Astrocyte (in vitro differentiated cells and primary cell): ENCODE measurements at regions not wholly inside any gene's neighbourhood (a gene's known extent, or its start where the extent isn't known, plus 50 kb on each side); places are given as distances from the start of the nearest gene placed in this dataset.

Experiments used
- DNase-seq: peaks from one replicate; pipeline ENCODE4 v3.0.0-alpha.2; 2010; ENCODE audit warnings: low read depth
- FAIRE-seq: peaks from 2 replicates; lab custom pipeline; 2011; peaks lifted over from hg19 to GRCh38; lab: Jason Lieb, UNC
- H2AFZ ChIP-seq: 2 replicates; pipeline ENCODE4 v1.6.0; 2012; ENCODE audit warnings: low read depth, low read length, inconsistent platforms
- H3K27ac ChIP-seq: 2 replicates; pipeline ENCODE4 v1.5.1; 2011; ENCODE audit warnings: low read depth, low read length, inconsistent platforms
- H3K27me3 ChIP-seq: 2 replicates; pipeline ENCODE4 v1.6.0; 2011; ENCODE audit warnings: low read length, inconsistent platforms; ENCODE audit not compliant: insufficient read depth
- H3K36me3 ChIP-seq: 2 replicates; pipeline ENCODE4 v1.5.1; 2011; ENCODE audit warnings: low read length, inconsistent platforms; ENCODE audit not compliant: insufficient read depth
- H3K4me1 ChIP-seq: 2 replicates; pipeline ENCODE4 v1.5.1; 2011; ENCODE audit warnings: low read length, inconsistent platforms; ENCODE audit not compliant: insufficient read depth
- H3K4me2 ChIP-seq: 2 replicates; pipeline ENCODE4 v1.6.0; 2012; ENCODE audit warnings: low read length, inconsistent platforms
- H3K4me3 ChIP-seq: 2 replicates; pipeline ENCODE4 v1.5.1; 2011; ENCODE audit warnings: low read depth, mild to moderate bottlenecking, low read length, inconsistent platforms; ENCODE audit not compliant: insufficient read depth
- H3K79me2 ChIP-seq: 2 replicates; pipeline ENCODE4 v1.6.0; 2012; ENCODE audit warnings: mild to moderate bottlenecking, low read length, inconsistent platforms; ENCODE audit not compliant: insufficient read depth
- H3K9ac ChIP-seq: 2 replicates; pipeline ENCODE4 v1.6.0; 2012; ENCODE audit warnings: mild to moderate bottlenecking, low read length, inconsistent platforms
- H3K9me3 ChIP-seq: 2 replicates; pipeline ENCODE4 v1.5.1; 2012; ENCODE audit warnings: low read depth, mild to moderate bottlenecking, low read length, inconsistent platforms; ENCODE audit not compliant: insufficient read depth
- H4K20me1 ChIP-seq: 2 replicates; pipeline ENCODE4 v1.6.0; 2012; ENCODE audit warnings: low read length, inconsistent platforms; ENCODE audit not compliant: insufficient read depth
- H3K27ac Mint-ChIP-seq: one replicate; pipeline ENCODE4 v1.8.0; 2021; ENCODE audit warnings: mild to moderate bottlenecking, mixed read lengths; ENCODE audit not compliant: unreplicated experiment
- H3K27me3 Mint-ChIP-seq: one replicate; pipeline ENCODE4 v1.8.0; 2021; ENCODE audit warnings: low read depth, mixed read lengths; ENCODE audit not compliant: unreplicated experiment
- H3K36me3 Mint-ChIP-seq: one replicate; pipeline ENCODE4 v1.8.0; 2021; ENCODE audit warnings: low read depth, mixed read lengths; ENCODE audit not compliant: unreplicated experiment
- H3K4me1 Mint-ChIP-seq: one replicate; pipeline ENCODE4 v1.8.0; 2021; ENCODE audit warnings: low read depth, mixed read lengths; ENCODE audit not compliant: unreplicated experiment
- H3K4me3 Mint-ChIP-seq: one replicate; pipeline ENCODE4 v1.8.0; 2021; ENCODE audit warnings: mild to moderate bottlenecking, moderate library complexity, mixed read lengths; ENCODE audit not compliant: unreplicated experiment
- H3K9me3 Mint-ChIP-seq: one replicate; pipeline ENCODE4 v1.8.0; 2021; ENCODE audit warnings: mild to moderate bottlenecking, mixed read lengths; ENCODE audit not compliant: unreplicated experiment
- EZH2 ChIP-seq: IDR thresholded peaks from 2 replicates; pipeline ENCODE4 v1.6.1; 2012; ENCODE audit warnings: mild to moderate bottlenecking, low read length, inconsistent platforms; ENCODE audit not compliant: insufficient read depth
- TF ChIP-seq, protein P1 (sequence below): IDR thresholded peaks from 2 replicates; pipeline ENCODE4 v1.5.1; 2011; ENCODE audit warnings: low read depth, mild to moderate bottlenecking, inconsistent platforms, low read length, moderate library complexity; ENCODE audit not compliant: insufficient read depth

DNA sequence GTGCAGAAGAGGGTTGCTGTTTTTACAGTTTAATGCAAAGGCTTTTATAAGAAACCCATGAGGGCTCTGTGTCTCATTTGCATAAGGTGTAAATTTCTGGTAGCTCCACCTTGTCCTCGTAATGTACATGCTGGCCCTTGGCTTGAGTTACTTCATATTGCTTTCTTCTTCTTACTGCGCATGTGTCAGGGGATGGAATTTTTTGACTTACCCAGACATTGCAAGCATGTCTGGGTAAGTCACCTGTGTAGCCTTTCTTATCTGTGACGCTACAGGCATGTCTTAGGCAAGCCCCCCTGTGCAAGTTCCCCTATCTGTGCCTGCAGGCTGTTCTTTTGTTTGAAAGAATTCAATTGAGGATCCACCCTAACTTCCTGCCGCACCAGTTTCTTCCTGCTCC is 274.2 kb downstream of the ETNK1 start:
- H3K4me3 Mint-ChIP-seq, result no peak overlapping the region
- no peak overlapping the region for H3K27ac ChIP-seq
- H3K4me1 Mint-ChIP-seq, result peaks cover 2% of the 10 kb centered on the region
- no peaks in the 10 kb centered on the region for H3K79me2 ChIP-seq
- FAIRE-seq (no peak), DNase-seq (no peak)
- H3K4me2 ChIP-seq, result no peak overlapping the region
- no peak overlapping the region for H2AFZ ChIP-seq
- no peaks in the 10 kb centered on the region for H3K9me3 Mint-ChIP-seq
- no peak overlapping the region for H3K27ac Mint-ChIP-seq
- no peak for TF ChIP-seq EZH2
- TF ChIP-seq, protein P1, sequence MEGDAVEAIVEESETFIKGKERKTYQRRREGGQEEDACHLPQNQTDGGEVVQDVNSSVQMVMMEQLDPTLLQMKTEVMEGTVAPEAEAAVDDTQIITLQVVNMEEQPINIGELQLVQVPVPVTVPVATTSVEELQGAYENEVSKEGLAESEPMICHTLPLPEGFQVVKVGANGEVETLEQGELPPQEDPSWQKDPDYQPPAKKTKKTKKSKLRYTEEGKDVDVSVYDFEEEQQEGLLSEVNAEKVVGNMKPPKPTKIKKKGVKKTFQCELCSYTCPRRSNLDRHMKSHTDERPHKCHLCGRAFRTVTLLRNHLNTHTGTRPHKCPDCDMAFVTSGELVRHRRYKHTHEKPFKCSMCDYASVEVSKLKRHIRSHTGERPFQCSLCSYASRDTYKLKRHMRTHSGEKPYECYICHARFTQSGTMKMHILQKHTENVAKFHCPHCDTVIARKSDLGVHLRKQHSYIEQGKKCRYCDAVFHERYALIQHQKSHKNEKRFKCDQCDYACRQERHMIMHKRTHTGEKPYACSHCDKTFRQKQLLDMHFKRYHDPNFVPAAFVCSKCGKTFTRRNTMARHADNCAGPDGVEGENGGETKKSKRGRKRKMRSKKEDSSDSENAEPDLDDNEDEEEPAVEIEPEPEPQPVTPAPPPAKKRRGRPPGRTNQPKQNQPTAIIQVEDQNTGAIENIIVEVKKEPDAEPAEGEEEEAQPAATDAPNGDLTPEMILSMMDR, result no peak
- H3K4me3 ChIP-seq, result no peak overlapping the region
- H3K9ac ChIP-seq, result no peak overlapping the region
- H3K27me3 Mint-ChIP-seq, result no peaks in the 10 kb centered on the region
- H3K4me1 ChIP-seq, result no peaks in the 10 kb centered on the region
- H3K9me3 ChIP-seq, result no peaks in the 10 kb centered on the region
- H3K36me3 Mint-ChIP-seq, result no peaks in the 10 kb centered on the region
- no peaks in the 10 kb centered on the region for H3K36me3 ChIP-seq
- H3K27me3 ChIP-seq, result no peaks in the 10 kb centered on the region
- H4K20me1 ChIP-seq, result no peaks in the 10 kb centered on the region

DNA sequence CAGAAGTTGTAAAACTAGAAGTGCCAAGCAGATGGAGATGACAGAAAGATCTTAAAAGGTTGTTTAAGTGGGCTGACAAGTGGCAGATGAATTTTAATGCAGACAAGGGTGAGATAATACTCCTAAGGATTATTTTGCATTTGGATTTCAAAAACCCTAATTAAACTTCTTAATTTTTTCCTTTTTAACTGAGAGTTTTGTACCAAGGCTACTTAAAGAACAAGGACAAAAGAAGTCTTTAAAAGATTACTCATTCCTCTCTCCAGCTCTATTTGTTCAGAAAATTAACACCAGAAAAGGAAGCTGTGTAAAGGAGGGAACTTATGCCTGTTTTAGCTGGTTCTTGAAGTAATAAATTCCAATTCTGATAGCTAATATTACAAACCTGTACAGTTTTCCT is 275.4 kb downstream of the ETNK1 start:
- Histone ChIP-seq H3K9ac (no peak overlapping the region), H3K27me3 (no peaks in the 10 kb centered on the region), H3K27ac (no peak overlapping the region), H3K4me2 (no peak overlapping the region), H3K79me2 (no peaks in the 10 kb centered on the region), H3K4me1 (no peaks in the 10 kb centered on the region), H3K36me3 (no peaks in the 10 kb centered on the region), H2AFZ (no peak overlapping the region), H4K20me1 (no peaks in the 10 kb centered on the region), H3K9me3 (no peaks in the 10 kb centered on the region), H3K4me3 (no peak overlapping the region)
- TF ChIP-seq, protein P1, result no peak
- TF ChIP-seq EZH2, result no peak
- no peaks in the 10 kb centered on the region for H3K36me3 Mint-ChIP-seq
- H3K9me3 Mint-ChIP-seq, result no peaks in the 10 kb centered on the region
- FAIRE-seq (no peak), DNase-seq (no peak)
- H3K27ac Mint-ChIP-seq, result no peak overlapping the region
- H3K4me1 Mint-ChIP-seq, result peaks cover 2% of the 10 kb centered on the region
- H3K4me3 Mint-ChIP-seq, result no peak overlapping the region
- H3K27me3 Mint-ChIP-seq, result no peaks in the 10 kb centered on the region

DNA sequence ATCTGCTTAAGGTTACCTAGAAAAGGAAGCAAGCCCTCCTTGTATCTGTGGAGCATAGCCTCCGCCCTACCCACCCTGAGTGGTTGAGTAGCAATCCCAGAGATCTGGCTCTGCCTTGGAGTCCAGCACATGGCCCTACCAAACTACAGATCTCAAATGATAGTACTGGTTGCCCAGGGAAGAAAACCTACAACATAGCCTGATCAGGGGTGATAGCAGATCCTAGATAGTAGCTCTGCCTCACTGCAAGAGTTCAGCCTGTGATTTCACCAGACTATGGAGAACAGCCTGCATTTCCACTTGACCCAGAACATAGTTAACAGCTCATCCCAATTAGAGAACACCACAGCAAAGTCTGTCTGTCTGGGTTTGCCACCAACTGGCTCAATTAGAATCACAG is 279.5 kb downstream of the ETNK1 start:
- H3K9me3 ChIP-seq, result no peaks in the 10 kb centered on the region
- H3K79me2 ChIP-seq, result no peaks in the 10 kb centered on the region
- H2AFZ ChIP-seq, result no peak overlapping the region
- no peaks in the 10 kb centered on the region for H4K20me1 ChIP-seq
- no peak overlapping the region for H3K4me3 ChIP-seq
- FAIRE-seq (no peak), DNase-seq (no peak)
- H3K27ac ChIP-seq, result no peak overlapping the region
- no peaks in the 10 kb centered on the region for H3K4me1 ChIP-seq
- TF ChIP-seq EZH2, result no peak
- TF ChIP-seq, protein P1, result no peak
- H3K4me3 Mint-ChIP-seq, result no peak overlapping the region
- H3K36me3 ChIP-seq, result no peaks in the 10 kb centered on the region
- H3K27me3 Mint-ChIP-seq, result no peaks in the 10 kb centered on the region
- H3K4me2 ChIP-seq, result no peak overlapping the region
- no peaks in the 10 kb centered on the region for H3K36me3 Mint-ChIP-seq
- no peak overlapping the region for H3K9ac ChIP-seq
- H3K4me1 Mint-ChIP-seq, result no peaks in the 10 kb centered on the region
- no peaks in the 10 kb centered on the region for H3K27me3 ChIP-seq
- no peaks in the 10 kb centered on the region for H3K9me3 Mint-ChIP-seq
- no peak overlapping the region for H3K27ac Mint-ChIP-seq
